Gastroesophageal sphincter (tissue), 4 donors: ENCODE measurements at regions not wholly inside any gene's neighbourhood (a gene's known extent, or its start where the extent isn't known, plus 50 kb on each side); places are given as distances from the start of the nearest gene placed in this dataset.

Source experiments
- ATAC-seq: fragments of 150-250 bp; one replicate; pipeline ENCODE4 v1.9.1; 2016; ENCODE audit warnings: mild to moderate bottlenecking, moderate library complexity
- H3K27ac ChIP-seq, 4 donors: fragments of 200-600 bp; sonication (generic) in 3 of 4; 1 replicate in 3 of 4; 2 replicates in 1 of 4; pipeline ENCODE4 v1.5.1; 2016 to 2019
- H3K27me3 ChIP-seq: fragments of 200-600 bp; sonication (generic); one replicate; pipeline ENCODE4 v1.5.1; 2019
- H3K36me3 ChIP-seq, 2 donors: fragments of 200-600 bp; sonication (generic); one replicate each; pipeline ENCODE4 v1.5.1; 2019; ENCODE audit warnings: control low read depth in 1 of 2
- H3K4me1 ChIP-seq, 3 donors: fragments of 200-600 bp; sonication (generic); 1 replicate in 2 of 3; 2 replicates in 1 of 3; pipeline ENCODE4 v1.5.1; 2016 to 2019; ENCODE audit warnings: control low read depth in 2 of 3
- H3K4me3 ChIP-seq, 2 donors: fragments of 200-600 bp; sonication (generic); one replicate each; pipeline ENCODE4 v1.5.1; 2019; ENCODE audit warnings: mild to moderate bottlenecking in 1 of 2, moderate library complexity in 1 of 2
- H3K9me3 ChIP-seq, 3 donors: fragments of 200-600 bp; sonication (generic); one replicate each; pipeline ENCODE4 v1.5.1; 2017 to 2019; ENCODE audit warnings: control low read depth in 2 of 3
- CTCF ChIP-seq, 4 experiments: fragments of 200-600 bp in 2 of 4; fragments of 450-650 bp in 2 of 4; sonication (generic) in 1 of 4; IDR thresholded peaks; one replicate each; pipeline ENCODE4 v1.5.1; 2017 to 2019; ENCODE audit warnings: antibody characterized with exemption in 4 of 4, mild to moderate bottlenecking in 2 of 4, moderate library complexity in 2 of 4
- EP300 ChIP-seq: sonication (generic); formaldehyde crosslinking; IDR thresholded peaks from one replicate; pipeline ENCODE4 v1.6.1; 2017; ENCODE audit warnings: antibody characterized with exemption, mild to moderate bottlenecking
- POLR2A ChIP-seq, 2 donors: fragments of 450-650 bp; IDR thresholded peaks; one replicate each; pipeline ENCODE4 v1.6.1; 2017; ENCODE audit warnings: antibody characterized with exemption in 2 of 2, mild to moderate bottlenecking in 2 of 2, moderate library complexity in 1 of 2
- POLR2AphosphoS5 ChIP-seq: sonication (generic); formaldehyde crosslinking; IDR thresholded peaks from one replicate; pipeline ENCODE4 v1.6.1; 2017; ENCODE audit warnings: antibody characterized with exemption
- WGBS, 2 donors: methylation state at CpG; one replicate each; pipeline ENCODE4 v1.1.5; 2018; ENCODE audit warnings: low coverage in 1 of 2; 5-methylcytosine and 5-hydroxymethylcytosine counted together

- Histone ChIP-seq H3K27ac (no peak overlapping the region), H3K9me3 (peaks cover 0 to 8% (median 0%) of the 10 kb centered on the region in 3 donors), H3K36me3 (no peaks in the 10 kb centered on the region), H3K4me3 (no peak overlapping the region), H3K4me1 (no peaks in the 10 kb centered on the region), H3K27me3 (no peaks in the 10 kb centered on the region)
- no peak for ATAC-seq
- TF ChIP-seq CTCF (IDR thresholded peaks at IDR 0.05) (no peak), POLR2A (IDR thresholded peaks at IDR 0.05) (no peak), POLR2AphosphoS5 (no peak), EP300 (no peak)
- WGBS, 2 donors: 24 to 27% methylated on average over 5 to 6 of the region's 6 CpGs
These were observed 137.3 kb downstream of the KCNA4 start for GRCh38 chr11:29879560-29879959.

- ATAC-seq: no peak
- Histone ChIP-seq H3K27me3 (no peaks in the 10 kb centered on the region), H3K4me1 (no peaks in the 10 kb centered on the region), H3K9me3 (no peaks in the 10 kb centered on the region), H3K27ac (no peak overlapping the region), H3K36me3 (no peaks in the 10 kb centered on the region), H3K4me3 (no peak overlapping the region)
- 50 to 75% methylated on average over 1 of the region's 1 CpG for WGBS, 2 donors
- no peak for TF ChIP-seq POLR2AphosphoS5
- no peak for TF ChIP-seq POLR2A (IDR thresholded peaks at IDR 0.05)
- TF ChIP-seq EP300: no peak
- no peak for TF ChIP-seq CTCF (IDR thresholded peaks at IDR 0.05)
These were observed 140.6 kb downstream of the KCNA4 start for GRCh38 chr11:29876192-29876591.

GRCh38 chr11:29847219-29847618, 169.6 kb downstream of the KCNA4 start:
- WGBS, 2 donors: 67 to 89% methylated on average over 1 of the region's 1 CpG
- Histone ChIP-seq H3K9me3 (no peaks in the 10 kb centered on the region), H3K4me3 (no peak overlapping the region), H3K4me1 (no peaks in the 10 kb centered on the region), H3K27me3 (no peaks in the 10 kb centered on the region), H3K36me3 (no peaks in the 10 kb centered on the region), H3K27ac (no peak overlapping the region)
- TF ChIP-seq CTCF (IDR thresholded peaks at IDR 0.05) (no peak), POLR2A (IDR thresholded peaks at IDR 0.05) (no peak), EP300 (no peak), POLR2AphosphoS5 (no peak)
- ATAC-seq: no peak

- Histone ChIP-seq H3K27me3 (no peaks in the 10 kb centered on the region), H3K4me1 (no peaks in the 10 kb centered on the region), H3K4me3 (no peak overlapping the region), H3K27ac (no peak overlapping the region), H3K9me3 (no peaks in the 10 kb centered on the region), H3K36me3 (no peaks in the 10 kb centered on the region)
- no peak for TF ChIP-seq POLR2AphosphoS5
- no peak for TF ChIP-seq POLR2A (IDR thresholded peaks at IDR 0.05)
- TF ChIP-seq EP300: no peak
- TF ChIP-seq CTCF (IDR thresholded peaks at IDR 0.05): no peak
- WGBS, 2 donors: 28 to 70% methylated on average over 2 to 3 of the region's 3 CpGs
- ATAC-seq: no peak
These were observed 172.0 kb downstream of the KCNA4 start for GRCh38 chr11:29844701-29845379.

GRCh38 chr11:29844031-29844430, 172.8 kb downstream of the KCNA4 start:
- TF ChIP-seq CTCF (IDR thresholded peaks at IDR 0.05): no peak
- no peak for TF ChIP-seq POLR2A (IDR thresholded peaks at IDR 0.05)
- no peak for TF ChIP-seq POLR2AphosphoS5
- no peak for TF ChIP-seq EP300
- no peak for ATAC-seq
- no peak overlapping the region for H3K4me3 ChIP-seq
- H3K36me3 ChIP-seq: no peaks in the 10 kb centered on the region
- 89 to 93% methylated on average over 3 of the region's 3 CpGs for WGBS, 2 donors
- H3K4me1 ChIP-seq: no peaks in the 10 kb centered on the region
- no peaks in the 10 kb centered on the region for H3K27me3 ChIP-seq
- H3K9me3 ChIP-seq: no peaks in the 10 kb centered on the region
- H3K27ac ChIP-seq: no peak overlapping the region
